Tibial nerve (tissue), 4 donors: ENCODE measurements at regions not wholly inside any gene's neighbourhood (a gene's known extent, or its start where the extent isn't known, plus 50 kb on each side); places are given as distances from the start of the nearest gene placed in this dataset.

Experiments
- DNase-seq, 2 donors: peaks; one replicate each; pipeline ENCODE4 v3.0.0-alpha.2; 2019; ENCODE audit warnings: low spot score in 2 of 2
- H3K27ac ChIP-seq, 4 donors: fragments of 200-600 bp; sonication (generic) in 3 of 4; one replicate each; pipeline ENCODE4 v1.5.1; 2017 to 2019; ENCODE audit warnings: mild to moderate bottlenecking in 1 of 4
- H3K27me3 ChIP-seq, 2 donors: fragments of 200-600 bp; sonication (generic) in 1 of 2; one replicate each; pipeline versions ENCODE4 v1.5.1 to v1.6.0; 2017 to 2019
- H3K36me3 ChIP-seq, 3 donors: fragments of 200-600 bp; sonication (generic); one replicate each; pipeline ENCODE4 v1.5.1; 2018 to 2019
- H3K4me1 ChIP-seq, 4 donors: fragments of 200-600 bp; sonication (generic) in 3 of 4; one replicate each; pipeline ENCODE4 v1.5.1; 2017 to 2019
- H3K4me3 ChIP-seq, 4 donors: fragments of 200-600 bp; sonication (generic) in 3 of 4; one replicate each; pipeline ENCODE4 v1.5.1; 2017 to 2019; ENCODE audit warnings: mild to moderate bottlenecking in 1 of 4, moderate library complexity in 1 of 4
- H3K9me3 ChIP-seq, 4 donors: fragments of 200-600 bp; sonication (generic) in 3 of 4; one replicate each; pipeline ENCODE4 v1.5.1; 2017 to 2019
- EP300 ChIP-seq, 2 donors: sonication (generic); formaldehyde crosslinking; IDR thresholded peaks; one replicate each; pipeline ENCODE4 v1.6.1; 2017; ENCODE audit warnings: antibody characterized with exemption in 2 of 2, mild to moderate bottlenecking in 1 of 2
- POLR2A ChIP-seq, 2 donors: fragments of 450-650 bp; IDR thresholded peaks; one replicate each; pipeline ENCODE4 v1.6.1; 2017; ENCODE audit warnings: antibody characterized with exemption in 2 of 2, mild to moderate bottlenecking in 2 of 2, moderate library complexity in 2 of 2
- WGBS, 2 donors: methylation state at CpG; one replicate each; pipeline ENCODE4 v1.1.5; 2018; 5-methylcytosine and 5-hydroxymethylcytosine counted together
- TF ChIP-seq, protein P1 (sequence below), 5 experiments: fragments of 200-600 bp in 3 of 5; fragments of 450-650 bp in 2 of 5; sonication (generic) in 3 of 5; IDR thresholded peaks; one replicate each; pipeline ENCODE4 v1.5.1; 2016 to 2019; ENCODE audit warnings: antibody characterized with exemption in 5 of 5, mild to moderate bottlenecking in 3 of 5, moderate library complexity in 2 of 5

DNA sequence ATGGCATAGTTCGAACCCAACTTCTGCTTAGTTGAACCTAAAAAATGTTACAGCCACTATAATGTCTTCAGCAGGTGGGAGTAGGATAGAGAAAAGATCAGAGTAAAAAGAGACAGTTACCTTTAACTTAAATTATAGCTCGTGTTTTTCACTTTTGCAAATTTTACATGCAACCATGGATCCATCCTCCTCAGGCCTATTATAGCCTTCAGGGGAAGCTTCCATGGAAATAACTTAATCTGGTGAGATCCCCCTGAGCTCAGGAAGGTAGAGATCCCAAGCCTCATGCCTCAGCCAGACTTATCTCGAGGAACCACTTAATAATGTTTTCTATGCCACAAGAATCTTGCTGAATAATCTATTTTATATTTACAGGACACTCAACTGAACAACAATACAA is 159.4 kb upstream of the FAM3C start:
- H3K4me3 ChIP-seq, result no peak overlapping the region
- no peak for DNase-seq
- H3K36me3 ChIP-seq, result no peaks in the 10 kb centered on the region
- TF ChIP-seq, protein P1, sequence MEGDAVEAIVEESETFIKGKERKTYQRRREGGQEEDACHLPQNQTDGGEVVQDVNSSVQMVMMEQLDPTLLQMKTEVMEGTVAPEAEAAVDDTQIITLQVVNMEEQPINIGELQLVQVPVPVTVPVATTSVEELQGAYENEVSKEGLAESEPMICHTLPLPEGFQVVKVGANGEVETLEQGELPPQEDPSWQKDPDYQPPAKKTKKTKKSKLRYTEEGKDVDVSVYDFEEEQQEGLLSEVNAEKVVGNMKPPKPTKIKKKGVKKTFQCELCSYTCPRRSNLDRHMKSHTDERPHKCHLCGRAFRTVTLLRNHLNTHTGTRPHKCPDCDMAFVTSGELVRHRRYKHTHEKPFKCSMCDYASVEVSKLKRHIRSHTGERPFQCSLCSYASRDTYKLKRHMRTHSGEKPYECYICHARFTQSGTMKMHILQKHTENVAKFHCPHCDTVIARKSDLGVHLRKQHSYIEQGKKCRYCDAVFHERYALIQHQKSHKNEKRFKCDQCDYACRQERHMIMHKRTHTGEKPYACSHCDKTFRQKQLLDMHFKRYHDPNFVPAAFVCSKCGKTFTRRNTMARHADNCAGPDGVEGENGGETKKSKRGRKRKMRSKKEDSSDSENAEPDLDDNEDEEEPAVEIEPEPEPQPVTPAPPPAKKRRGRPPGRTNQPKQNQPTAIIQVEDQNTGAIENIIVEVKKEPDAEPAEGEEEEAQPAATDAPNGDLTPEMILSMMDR (IDR thresholded peaks at IDR 0.05), result no peak
- no peak for TF ChIP-seq POLR2A (IDR thresholded peaks at IDR 0.05)
- no peak for TF ChIP-seq EP300 (IDR thresholded peaks at IDR 0.05)
- 72 to 79% methylated on average over 3 of the region's 3 CpGs for WGBS, 2 donors
- no peaks in the 10 kb centered on the region for H3K9me3 ChIP-seq
- H3K27me3 ChIP-seq, result no peaks in the 10 kb centered on the region
- H3K27ac ChIP-seq, result no peak overlapping the region
- no peaks in the 10 kb centered on the region for H3K4me1 ChIP-seq

DNA sequence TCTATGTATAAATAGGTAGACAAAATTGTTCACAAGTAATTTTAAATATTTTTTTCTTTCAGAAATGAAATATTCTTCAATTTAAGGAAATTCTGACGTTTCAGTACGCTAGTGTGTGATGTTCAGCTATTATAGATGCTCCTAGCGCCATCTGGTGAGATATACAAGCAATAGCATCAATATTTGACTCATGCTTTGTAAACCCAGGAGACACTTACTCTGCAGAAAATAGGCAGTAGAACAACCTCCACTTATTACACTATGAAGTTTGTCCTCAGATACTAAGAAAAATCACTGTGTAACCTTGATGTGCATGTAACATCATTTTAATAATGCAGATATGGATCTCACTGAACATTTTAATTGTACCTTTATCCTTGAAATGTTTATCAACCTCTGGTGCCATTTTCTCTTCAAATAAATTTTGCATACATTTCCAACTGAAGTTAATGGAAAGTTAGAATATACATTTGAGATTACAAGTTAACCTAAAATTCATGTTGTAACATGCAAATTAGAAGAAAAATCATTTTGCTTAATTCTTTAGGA is 151.5 kb upstream of the FAM3C start:
- no peaks in the 10 kb centered on the region for H3K27me3 ChIP-seq
- peaks cover 0 to 6% (median 0%) of the 10 kb centered on the region in 4 donors for H3K9me3 ChIP-seq
- no peak overlapping the region for H3K27ac ChIP-seq
- no peak for DNase-seq
- H3K4me1 ChIP-seq, result peaks cover 0 to 9% (median 0%) of the 10 kb centered on the region in 4 donors
- no peak overlapping the region for H3K4me3 ChIP-seq
- 0 to 3% methylated on average over 3 of the region's 3 CpGs for WGBS, 2 donors
- TF ChIP-seq EP300 (IDR thresholded peaks at IDR 0.05), result no peak
- TF ChIP-seq, protein P1 (IDR thresholded peaks at IDR 0.05), result peak; percentile 70 to 82 (median 74)
- no peaks in the 10 kb centered on the region for H3K36me3 ChIP-seq

DNA sequence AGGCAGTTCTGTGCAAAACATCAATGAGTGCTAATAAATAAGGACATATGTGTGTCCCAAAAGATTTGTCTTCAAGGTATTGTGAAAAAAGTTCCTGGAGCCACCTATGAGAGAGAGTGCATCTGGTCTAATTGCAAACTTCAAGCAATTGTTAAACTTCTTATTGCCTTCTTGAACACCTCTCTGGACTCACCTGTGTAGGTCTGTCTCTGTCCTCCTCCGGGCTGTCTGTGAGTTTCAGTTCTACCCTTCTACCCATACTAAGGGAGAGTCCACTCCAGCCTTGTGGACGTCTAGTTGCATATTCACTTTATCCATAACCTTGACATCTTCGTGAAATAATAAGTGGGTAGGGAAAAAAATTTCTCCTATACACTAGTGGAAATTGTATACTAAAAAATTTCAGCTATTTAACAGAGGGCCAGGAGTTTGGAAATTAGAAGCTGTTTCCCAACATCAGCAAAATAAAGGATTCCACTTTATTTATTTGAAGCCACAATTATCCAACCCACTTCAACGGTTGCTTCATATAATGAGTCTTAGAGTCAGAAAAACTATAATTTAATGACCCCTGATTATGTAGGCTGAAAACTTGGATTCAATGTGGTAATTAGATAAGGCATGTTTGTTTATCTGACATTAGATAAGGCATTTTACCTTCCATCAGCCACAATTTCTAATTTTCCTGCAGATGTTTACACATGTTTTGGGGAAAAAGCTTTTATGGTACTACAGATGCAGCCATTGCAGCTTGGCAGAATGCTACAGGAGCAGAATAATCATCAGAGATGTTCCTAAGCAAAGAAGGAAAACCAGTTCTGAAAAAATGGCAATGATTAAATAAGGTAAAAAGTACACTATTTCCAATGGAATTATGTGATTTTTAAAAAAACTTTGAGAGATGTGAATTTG is 150.8 kb upstream of the FAM3C start:
- H3K27ac ChIP-seq, result no peak overlapping the region
- WGBS, 2 donors, result 65 to 73% methylated on average over 4 of the region's 4 CpGs
- no peaks in the 10 kb centered on the region for H3K36me3 ChIP-seq
- no peak for DNase-seq
- peaks cover 0 to 6% (median 0%) of the 10 kb centered on the region in 4 donors for H3K9me3 ChIP-seq
- no peaks in the 10 kb centered on the region for H3K27me3 ChIP-seq
- no peak overlapping the region for H3K4me3 ChIP-seq
- TF ChIP-seq, protein P1 (IDR thresholded peaks at IDR 0.05), result no peak
- TF ChIP-seq EP300 (IDR thresholded peaks at IDR 0.05) (no peak), POLR2A (IDR thresholded peaks at IDR 0.05) (no peak)
- peaks cover 0 to 9% (median 0%) of the 10 kb centered on the region in 4 donors for H3K4me1 ChIP-seq

DNA sequence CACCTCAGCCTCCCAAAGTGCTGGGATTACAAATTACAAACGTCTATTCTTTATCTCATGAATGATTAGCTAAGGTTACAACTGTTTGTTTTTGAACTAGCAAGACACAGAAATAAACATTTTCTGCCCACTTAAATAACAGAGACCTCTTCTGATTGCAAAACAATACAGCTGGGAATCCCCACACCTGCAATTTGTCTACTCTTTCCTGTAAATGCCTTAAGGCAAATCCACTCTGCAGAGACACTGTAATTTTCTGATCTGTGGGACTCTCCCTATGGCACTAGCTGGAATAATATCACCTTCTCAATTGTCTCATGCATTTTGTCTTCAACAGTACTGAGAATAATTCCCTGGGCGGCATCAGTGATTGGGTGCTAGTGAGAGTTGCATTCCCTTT is 149.3 kb upstream of the FAM3C start:
- peak overlapping the region in 2 of 4 donors; percentile 15 to 29 for H3K27ac ChIP-seq
- WGBS, 2 donors, result 79 to 85% methylated on average over 2 of the region's 2 CpGs

More for the DNA sequence above, 149.3 kb upstream of the FAM3C start:
- Histone ChIP-seq H3K27me3 (no peaks in the 10 kb centered on the region), H3K9me3 (peaks cover 0 to 6% (median 0%) of the 10 kb centered on the region in 4 donors), H3K36me3 (no peaks in the 10 kb centered on the region), H3K4me1 (peaks cover 0 to 9% (median 0%) of the 10 kb centered on the region in 4 donors), H3K4me3 (no peak overlapping the region)
- TF ChIP-seq, protein P1 (IDR thresholded peaks at IDR 0.05), result no peak
- no peak for TF ChIP-seq EP300 (IDR thresholded peaks at IDR 0.05)
- TF ChIP-seq POLR2A (IDR thresholded peaks at IDR 0.05), result no peak
- DNase-seq, result no peak
